HCT116 (cell line): ENCODE measurements at regions not wholly inside any gene's neighbourhood (a gene's known extent, or its start where the extent isn't known, plus 50 kb on each side); places are given as distances from the start of the nearest gene placed in this dataset.

Experiments used
- ATAC-seq: fragments of 200-7000 bp; cut with Tn5 transposase; 2 replicates; pipeline ENCODE4 v1.9.1; 2020; ENCODE audit warnings: mild to moderate bottlenecking, moderate library complexity
- BruUV-seq: library from RNA; stranded (reverse); fragments of 400-500 nt; replicated peaks from 2 replicates; lab custom pipeline; 2021; lab: Mats Ljungman, UMichigan
- CTCF ChIA-PET: fragments of 300-600 bp; sonication (Branson Sonifier 250); formaldehyde crosslinking; loops from one replicate; lab custom pipeline; 2021; ENCODE audit warnings: antibody characterized with exemption; lab: Charles Lee
- POLR2A ChIA-PET: fragments of 300-600, 350-600 bp; sonication (Branson Sonifier 250); formaldehyde crosslinking; loops from one replicate; lab custom pipeline; 2021; ENCODE audit warnings: antibody characterized with exemption; lab: Charles Lee
- RAD21 ChIA-PET, 2 experiments: fragments of 300-600 bp; sonication (Branson Sonifier 250); formaldehyde crosslinking; loops; one replicate each; lab custom pipeline; 2023; ENCODE audit warnings: low total read pairs in 2 of 2; ENCODE audit not compliant: uncharacterized antibody in 2 of 2, unreplicated experiment in 2 of 2, low non-redundant PET in 1 of 2; lab: Charles Lee
- DNase-seq: peaks from one replicate; pipeline ENCODE4 v3.0.0-alpha.2; 2010; ENCODE audit warnings: low read depth, low spot score
- H2AFZ ChIP-seq: fragments of 200-600 bp; shearing (Covaris generic), sonication (generic); 2 replicates; pipeline ENCODE4 v1.6.1; 2017; ENCODE audit warnings: low read depth, mixed run types, mixed read lengths, antibody characterized with exemption, low read length; ENCODE audit not compliant: poor library complexity, severe bottlenecking
- H3K27ac ChIP-seq: 2 replicates; pipeline ENCODE4 v1.5.1; 2012; ENCODE audit warnings: low read depth, low read length
- H3K27me3 ChIP-seq: fragments of 200-600 bp; sonication (generic); 2 replicates; pipeline ENCODE4 v1.6.1; 2016; ENCODE audit warnings: mixed run types, low read length, mixed read lengths; ENCODE audit not compliant: insufficient read depth
- H3K36me3 ChIP-seq, 2 experiments: fragments of 200-500 bp in 1 of 2; fragments of 200-600 bp in 1 of 2; sonication (Bioruptor generic) in 1 of 2; sonication (generic) in 1 of 2; 2 replicates each; pipeline versions ENCODE4 v1.5.1 to v1.6.1; 2014 to 2016; ENCODE audit warnings: low read length in 2 of 2, inconsistent platforms in 1 of 2, mixed read lengths in 1 of 2, mixed run types in 1 of 2; ENCODE audit not compliant: insufficient read depth in 2 of 2, control insufficient read depth in 1 of 2
- H3K4me1 ChIP-seq, 2 experiments: fragments of 200-600 bp in 1 of 2; sonication (generic) in 1 of 2; 2 replicates each; pipeline versions ENCODE4 v1.5.1 to v1.6.1; 2012 to 2017; ENCODE audit warnings: low read length in 2 of 2, inconsistent platforms in 1 of 2, mild to moderate bottlenecking in 1 of 2, mixed read lengths in 1 of 2, mixed run types in 1 of 2, moderate library complexity in 1 of 2; ENCODE audit not compliant: insufficient read depth in 2 of 2, control insufficient read depth in 1 of 2
- H3K4me2 ChIP-seq: fragments of 200-600 bp; sonication (generic); 2 replicates; pipeline ENCODE4 v1.6.1; 2017; ENCODE audit warnings: mixed run types, low read length, mixed read lengths
- H3K4me3 ChIP-seq, 2 experiments: fragments of 200-600 bp in 1 of 2; sonication (generic) in 1 of 2; replicated peaks in 1 of 2; 2 replicates each; pipeline ENCODE4 v1.5.1; 2011 to 2016; ENCODE audit warnings: low read length in 2 of 2, control low read depth in 1 of 2, low read depth in 1 of 2, mild to moderate bottlenecking in 1 of 2, mixed read lengths in 1 of 2, mixed run types in 1 of 2
- H3K79me2 ChIP-seq: fragments of 200-600 bp; sonication (generic); 2 replicates; pipeline ENCODE4 v1.6.1; 2017; ENCODE audit warnings: mild to moderate bottlenecking, mixed run types, low read length, moderate library complexity, mixed read lengths; ENCODE audit not compliant: insufficient read depth
- H3K9ac ChIP-seq: fragments of 200-600 bp; sonication (generic); 2 replicates; pipeline ENCODE4 v1.6.1; 2016; ENCODE audit warnings: low read length, mixed read lengths
- H3K9me2 ChIP-seq: fragments of 200-600 bp; sonication (generic), shearing (Covaris generic); 2 replicates; pipeline ENCODE4 v1.6.1; 2017; ENCODE audit warnings: mixed run types, mild to moderate bottlenecking, moderate library complexity; ENCODE audit not compliant: insufficient read depth
- H3K9me3 ChIP-seq, 2 experiments: fragments of 200-500 bp in 1 of 2; fragments of 200-600 bp in 1 of 2; sonication (Bioruptor generic) in 1 of 2; sonication (generic) in 1 of 2; 2 replicates each; pipeline ENCODE4 v1.6.1; 2014 to 2017; ENCODE audit warnings: low read length in 2 of 2, mixed read lengths in 2 of 2, inconsistent platforms in 1 of 2, low read depth in 1 of 2, mild to moderate bottlenecking in 1 of 2, mixed run types in 1 of 2, moderate library complexity in 1 of 2; ENCODE audit not compliant: control insufficient read depth in 1 of 2, insufficient read depth in 1 of 2
- H4K20me1 ChIP-seq: fragments of 200-600 bp; sonication (generic), shearing (Covaris generic); 2 replicates; pipeline ENCODE4 v1.6.1; 2017; ENCODE audit warnings: mixed run types, mild to moderate bottlenecking, moderate library complexity; ENCODE audit not compliant: insufficient read depth
- CBX3 ChIP-seq: IDR thresholded peaks from 2 replicates; pipeline ENCODE4 v1.6.1; 2012; ENCODE audit warnings: low read depth
- EGR1 ChIP-seq: IDR thresholded peaks from 2 replicates; pipeline ENCODE4 v1.6.1; 2012; ENCODE audit warnings: low read depth
- ELF1 ChIP-seq: IDR thresholded peaks from 2 replicates; pipeline ENCODE4 v1.6.1; 2012; ENCODE audit warnings: low read depth, borderline replicate concordance
- EZH2 ChIP-seq: fragments of 200-600 bp; sonication (generic); IDR thresholded peaks from 2 replicates; pipeline ENCODE4 v1.6.1; 2017; ENCODE audit warnings: antibody characterized with exemption, mixed run types
- EZH2phosphoT487 ChIP-seq: fragments of 200-600 bp; IDR thresholded peaks from 2 replicates; pipeline ENCODE4 v1.6.1; 2018; ENCODE audit warnings: antibody characterized with exemption, borderline replicate concordance
- FOSL1 ChIP-seq: IDR thresholded peaks from 2 replicates; pipeline ENCODE4 v1.6.1; 2012; ENCODE audit warnings: low read depth
- JUND ChIP-seq: IDR thresholded peaks from 2 replicates; pipeline ENCODE4 v1.6.1; 2012
- POLR2A ChIP-seq: IDR thresholded peaks from 2 replicates; pipeline ENCODE4 v1.7.0; 2011; ENCODE audit warnings: borderline replicate concordance; ENCODE audit not compliant: insufficient read depth, insufficient read length; ENCODE audit errors: extremely low read depth
- POLR2AphosphoS5 ChIP-seq: IDR thresholded peaks from 2 replicates; pipeline ENCODE4 v1.6.1; 2011; ENCODE audit warnings: mild to moderate bottlenecking, low read depth, low read length, moderate library complexity
- RAD21 ChIP-seq: IDR thresholded peaks from 2 replicates; pipeline ENCODE4 v1.6.1; 2012; ENCODE audit warnings: low read depth, mild to moderate bottlenecking
- SIN3A ChIP-seq: IDR thresholded peaks from 2 replicates; pipeline ENCODE4 v1.6.1; 2012; ENCODE audit warnings: low read depth
- SP1 ChIP-seq: IDR thresholded peaks from 2 replicates; pipeline ENCODE4 v1.6.1; 2012; ENCODE audit warnings: low read depth
- TCF7L2 ChIP-seq: IDR thresholded peaks from 2 replicates; pipeline ENCODE4 v1.7.0; 2011; ENCODE audit warnings: borderline replicate concordance, inconsistent platforms; ENCODE audit not compliant: insufficient read depth, insufficient read length; ENCODE audit errors: extremely low read depth
- YY1 ChIP-seq: IDR thresholded peaks from 2 replicates; pipeline ENCODE4 v1.6.1; 2011; ENCODE audit warnings: low read length, low read depth, moderate library complexity, mild to moderate bottlenecking; ENCODE audit not compliant: insufficient replicate concordance; ENCODE audit errors: extremely low read depth
- ZFX ChIP-seq: fragments of 450-650 bp; IDR thresholded peaks from 2 replicates; pipeline ENCODE4 v1.6.1; 2017
- ZNF274 ChIP-seq: fragments of 200-500 bp; sonication (Bioruptor generic); IDR thresholded peaks from 2 replicates; pipeline ENCODE4 v1.6.1; 2014; ENCODE audit warnings: mild to moderate bottlenecking, low read depth, low read length, inconsistent platforms
- intact Hi-C: fragments of 100-400 bp; cut with micrococcal nuclease; formaldehyde crosslinking; loops from 2 replicates; pipeline ENCODE4 v1.10.0; 2022
- TF ChIP-seq, protein P1 (sequence below): IDR thresholded peaks from 2 replicates; pipeline ENCODE4 v1.6.1; 2012

DNA sequence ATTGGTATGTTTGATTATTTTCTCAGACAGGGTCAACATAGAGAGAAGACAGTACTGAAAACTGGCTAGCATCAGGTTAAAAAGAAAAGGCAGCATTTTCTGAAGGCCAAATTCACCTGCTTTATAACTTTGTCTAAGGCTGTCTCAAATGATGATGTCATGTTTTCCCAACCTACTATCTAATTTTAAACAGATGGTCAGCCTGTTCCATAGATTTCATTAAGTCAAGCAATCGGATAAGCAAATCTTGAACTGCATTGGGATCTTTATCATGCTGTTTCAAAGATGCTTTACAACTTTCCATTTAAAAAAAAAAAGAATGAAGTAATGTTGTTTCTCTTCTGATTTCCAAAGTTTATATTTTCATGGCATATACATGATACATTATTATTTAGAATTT lies 56.3 kb upstream of the SPOPL start:
- no peak overlapping the region for H3K27ac ChIP-seq
- intact Hi-C loops = no loop called here
- H3K9ac ChIP-seq = no peak overlapping the region
- RAD21 ChIA-PET = no interaction called here
- H4K20me1 ChIP-seq = no peaks in the 10 kb centered on the region
- no peak overlapping the region for H2AFZ ChIP-seq
- no peaks in the 10 kb centered on the region for H3K36me3 ChIP-seq
- H3K4me2 ChIP-seq = no peak overlapping the region
- no peaks in the 10 kb centered on the region for H3K4me1 ChIP-seq
- H3K79me2 ChIP-seq = no peaks in the 10 kb centered on the region
- CTCF ChIA-PET = no interaction called here
- TF ChIP-seq ZFX (no peak), POLR2AphosphoS5 (no peak), POLR2A (no peak), YY1 (no peak), TCF7L2 (no peak), FOSL1 (no peak)
- TF ChIP-seq, protein P1, sequence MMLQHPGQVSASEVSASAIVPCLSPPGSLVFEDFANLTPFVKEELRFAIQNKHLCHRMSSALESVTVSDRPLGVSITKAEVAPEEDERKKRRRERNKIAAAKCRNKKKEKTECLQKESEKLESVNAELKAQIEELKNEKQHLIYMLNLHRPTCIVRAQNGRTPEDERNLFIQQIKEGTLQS = no peak
- no peaks in the 10 kb centered on the region for H3K27me3 ChIP-seq
- no peaks in the 10 kb centered on the region for H3K9me2 ChIP-seq
- no peak overlapping the region for H3K4me3 ChIP-seq
- no peaks in the 10 kb centered on the region for H3K9me3 ChIP-seq
- DNase-seq (no peak), ATAC-seq (no peak)
- BruUV-seq = no TSS peak
- POLR2A ChIA-PET = no interaction called here

DNA sequence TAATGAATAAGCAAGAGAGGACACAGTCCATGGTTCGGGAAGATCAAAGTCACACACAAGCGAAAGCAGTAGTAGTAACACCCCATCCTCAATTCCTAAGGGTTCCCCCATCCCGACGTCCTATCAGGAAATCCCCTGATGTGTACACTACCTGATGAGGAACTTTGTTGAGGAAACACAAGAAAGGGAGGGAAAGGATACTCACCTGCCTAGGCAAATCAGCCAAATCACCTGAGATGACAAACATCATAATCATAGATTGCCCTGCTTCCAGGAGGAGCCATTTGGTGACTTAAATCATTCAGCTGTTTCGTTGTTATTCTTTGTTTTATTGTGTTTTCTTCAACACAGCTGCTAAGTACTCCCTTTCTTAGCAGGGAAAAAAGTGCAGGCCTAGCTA lies 55.5 kb upstream of the SPOPL start:
- ChIA-PET CTCF (no interaction called here), RAD21 (no interaction called here), POLR2A (no interaction called here)
- H4K20me1 ChIP-seq = no peaks in the 10 kb centered on the region
- ATAC-seq (no peak), DNase-seq (no peak)
- H3K4me1 ChIP-seq = no peaks in the 10 kb centered on the region
- no peaks in the 10 kb centered on the region for H3K79me2 ChIP-seq
- no peaks in the 10 kb centered on the region for H3K27me3 ChIP-seq
- H3K4me2 ChIP-seq = no peak overlapping the region
- no peaks in the 10 kb centered on the region for H3K9me2 ChIP-seq
- intact Hi-C loops = no loop called here
- no peaks in the 10 kb centered on the region for H3K36me3 ChIP-seq
- H2AFZ ChIP-seq = no peak overlapping the region
- no peak overlapping the region for H3K9ac ChIP-seq
- no peaks in the 10 kb centered on the region for H3K9me3 ChIP-seq
- BruUV-seq = no TSS peak
- H3K27ac ChIP-seq = no peak overlapping the region
- TF ChIP-seq EGR1 = no peak
- TF ChIP-seq POLR2A = no peak
- no peak for TF ChIP-seq SIN3A
- TF ChIP-seq SP1 = no peak
- TF ChIP-seq JUND = no peak
- TF ChIP-seq EZH2phosphoT487 = no peak
- no peak for TF ChIP-seq YY1
- no peak for TF ChIP-seq RAD21
- TF ChIP-seq ELF1 = no peak
- TF ChIP-seq EZH2 = no peak
- TF ChIP-seq, protein P1 = no peak
- TF ChIP-seq ZNF274 = no peak
- no peak for TF ChIP-seq CBX3
- TF ChIP-seq FOSL1 = no peak
- H3K4me3 ChIP-seq = no peak overlapping the region
